Mucosa of descending colon (tissue), 3 donors: ENCODE measurements at regions not wholly inside any gene's neighbourhood (a gene's known extent, or its start where the extent isn't known, plus 50 kb on each side); places are given as distances from the start of the nearest gene placed in this dataset.

ENCODE experiments used
- ATAC-seq: fragments of 200-7000 bp; cut with Tn5 transposase; one replicate; pipeline ENCODE4 v1.9.1; 2020; ENCODE audit warnings: mild to moderate bottlenecking, moderate library complexity
- DNase-seq, 3 donors: peaks; one replicate each; pipeline ENCODE4 v3.0.0-alpha.2; 2020
- H3K36me3 ChIP-seq: fragments of 200-600 bp; one replicate; pipeline ENCODE4 v1.8.0; 2021; ENCODE audit warnings: low read depth, mild to moderate bottlenecking
- H3K4me1 ChIP-seq: fragments of 200-600 bp; one replicate; pipeline ENCODE4 v1.8.0; 2021; ENCODE audit warnings: low read depth, mild to moderate bottlenecking
- H3K4me3 ChIP-seq: fragments of 200-600 bp; one replicate; pipeline ENCODE4 v1.8.0; 2021; ENCODE audit warnings: mild to moderate bottlenecking
- H3K9me3 ChIP-seq: fragments of 200-600 bp; one replicate; pipeline ENCODE4 v1.8.0; 2021; ENCODE audit warnings: mild to moderate bottlenecking
- intact Hi-C, 2 donors: fragments of 100-400 bp; cut with DNase I in 1 of 2; cut with micrococcal nuclease in 1 of 2; formaldehyde crosslinking; loops; one replicate each; pipeline versions ENCODE4 v1.11.0 to v1.11.1; 2022; cut with DNase I, micrococcal nuclease
- TF ChIP-seq, protein P1 (sequence below): fragments of 200-600 bp; IDR thresholded peaks from one replicate; pipeline ENCODE4 v1.8.0; 2022; ENCODE audit warnings: antibody characterized with exemption, mild to moderate bottlenecking
- donor health status: DM: no; HTN: no; CAD: no; lungs with moderate emphysema.
- donor health status: DM: no; HTN: no; CAD: no.
- donor health status: DM: no; HTN: yes; CAD: no.

DNA sequence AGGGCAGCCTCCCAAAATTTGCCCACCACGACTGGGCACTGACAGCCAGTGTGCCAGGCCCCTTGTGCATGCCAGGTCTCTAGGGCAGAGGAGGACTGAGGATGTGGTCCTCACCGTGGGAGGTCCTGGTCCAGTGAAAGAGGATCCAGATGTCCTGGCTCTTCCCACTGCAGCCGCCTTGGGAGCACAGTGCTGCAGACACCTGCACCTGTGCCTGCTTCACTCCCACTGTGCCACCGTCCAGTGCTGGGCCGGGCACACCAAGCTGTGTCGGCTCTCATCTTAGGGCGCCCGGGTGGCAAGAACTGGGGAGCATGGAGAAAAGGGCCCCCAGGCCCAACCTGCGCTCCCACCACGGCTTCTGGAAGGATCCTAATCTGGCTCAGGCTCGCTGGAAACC lies 1147.1 kb downstream of the BRD1 start:
- Histone ChIP-seq H3K4me3 (no peak overlapping the region), H3K9me3 (no peaks in the 10 kb centered on the region), H3K36me3 (no peaks in the 10 kb centered on the region), H3K4me1 (no peaks in the 10 kb centered on the region)
- intact Hi-C loops, result no loop called here
- ATAC-seq (no peak), DNase-seq (no peak)
- TF ChIP-seq, protein P1, sequence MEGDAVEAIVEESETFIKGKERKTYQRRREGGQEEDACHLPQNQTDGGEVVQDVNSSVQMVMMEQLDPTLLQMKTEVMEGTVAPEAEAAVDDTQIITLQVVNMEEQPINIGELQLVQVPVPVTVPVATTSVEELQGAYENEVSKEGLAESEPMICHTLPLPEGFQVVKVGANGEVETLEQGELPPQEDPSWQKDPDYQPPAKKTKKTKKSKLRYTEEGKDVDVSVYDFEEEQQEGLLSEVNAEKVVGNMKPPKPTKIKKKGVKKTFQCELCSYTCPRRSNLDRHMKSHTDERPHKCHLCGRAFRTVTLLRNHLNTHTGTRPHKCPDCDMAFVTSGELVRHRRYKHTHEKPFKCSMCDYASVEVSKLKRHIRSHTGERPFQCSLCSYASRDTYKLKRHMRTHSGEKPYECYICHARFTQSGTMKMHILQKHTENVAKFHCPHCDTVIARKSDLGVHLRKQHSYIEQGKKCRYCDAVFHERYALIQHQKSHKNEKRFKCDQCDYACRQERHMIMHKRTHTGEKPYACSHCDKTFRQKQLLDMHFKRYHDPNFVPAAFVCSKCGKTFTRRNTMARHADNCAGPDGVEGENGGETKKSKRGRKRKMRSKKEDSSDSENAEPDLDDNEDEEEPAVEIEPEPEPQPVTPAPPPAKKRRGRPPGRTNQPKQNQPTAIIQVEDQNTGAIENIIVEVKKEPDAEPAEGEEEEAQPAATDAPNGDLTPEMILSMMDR, result no peak

DNA sequence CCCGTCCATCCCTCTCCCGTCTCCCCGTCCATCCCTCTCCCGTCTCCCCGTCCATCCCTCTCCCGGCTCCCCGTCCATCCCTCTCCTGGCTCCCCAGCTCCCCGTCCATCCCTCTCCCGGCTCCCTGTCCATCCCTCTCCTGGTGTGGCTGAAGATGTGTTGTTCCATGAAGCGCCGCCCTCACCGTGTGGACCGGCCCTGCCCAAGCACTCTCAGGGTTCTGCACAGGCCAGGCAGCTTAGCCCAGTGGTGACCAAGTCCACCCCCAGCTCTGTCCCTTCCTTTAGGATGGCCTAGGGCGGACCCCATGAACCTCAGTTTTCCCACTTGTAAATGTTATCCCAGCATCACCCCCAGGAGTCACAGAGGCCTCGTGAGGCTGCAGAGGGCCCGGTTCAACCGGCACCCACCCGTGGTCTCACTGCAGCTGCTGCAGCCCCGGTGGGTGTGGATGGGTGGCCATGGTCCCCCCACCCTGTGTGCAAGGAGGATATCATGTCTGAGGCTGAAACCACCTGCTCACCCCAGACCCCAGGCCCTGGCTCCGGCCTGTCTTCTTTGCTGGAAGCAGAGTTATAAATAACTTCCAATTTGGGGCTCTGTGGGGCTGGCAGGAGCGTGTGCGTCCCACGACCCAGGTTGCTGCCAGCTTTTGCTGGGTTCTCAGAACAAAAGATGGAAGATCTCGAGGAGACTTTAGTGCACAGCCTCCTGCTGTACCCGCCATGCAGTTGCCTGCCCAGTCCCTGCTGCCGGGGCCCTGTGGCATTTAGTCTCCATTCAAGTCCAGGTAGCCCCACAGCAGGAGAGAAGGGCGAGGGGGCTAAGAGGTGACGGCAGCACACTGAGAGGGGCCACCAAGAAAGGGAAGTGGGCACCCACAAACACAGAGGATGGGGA lies 1147.8 kb downstream of the BRD1 start:
- H3K4me1 ChIP-seq, result no peaks in the 10 kb centered on the region
- H3K36me3 ChIP-seq, result no peaks in the 10 kb centered on the region
- H3K9me3 ChIP-seq, result no peaks in the 10 kb centered on the region
- TF ChIP-seq, protein P1, result no peak
- H3K4me3 ChIP-seq, result no peak overlapping the region
- DNase-seq (no peak), ATAC-seq (no peak)
- intact Hi-C loops, result no loop called here

DNA sequence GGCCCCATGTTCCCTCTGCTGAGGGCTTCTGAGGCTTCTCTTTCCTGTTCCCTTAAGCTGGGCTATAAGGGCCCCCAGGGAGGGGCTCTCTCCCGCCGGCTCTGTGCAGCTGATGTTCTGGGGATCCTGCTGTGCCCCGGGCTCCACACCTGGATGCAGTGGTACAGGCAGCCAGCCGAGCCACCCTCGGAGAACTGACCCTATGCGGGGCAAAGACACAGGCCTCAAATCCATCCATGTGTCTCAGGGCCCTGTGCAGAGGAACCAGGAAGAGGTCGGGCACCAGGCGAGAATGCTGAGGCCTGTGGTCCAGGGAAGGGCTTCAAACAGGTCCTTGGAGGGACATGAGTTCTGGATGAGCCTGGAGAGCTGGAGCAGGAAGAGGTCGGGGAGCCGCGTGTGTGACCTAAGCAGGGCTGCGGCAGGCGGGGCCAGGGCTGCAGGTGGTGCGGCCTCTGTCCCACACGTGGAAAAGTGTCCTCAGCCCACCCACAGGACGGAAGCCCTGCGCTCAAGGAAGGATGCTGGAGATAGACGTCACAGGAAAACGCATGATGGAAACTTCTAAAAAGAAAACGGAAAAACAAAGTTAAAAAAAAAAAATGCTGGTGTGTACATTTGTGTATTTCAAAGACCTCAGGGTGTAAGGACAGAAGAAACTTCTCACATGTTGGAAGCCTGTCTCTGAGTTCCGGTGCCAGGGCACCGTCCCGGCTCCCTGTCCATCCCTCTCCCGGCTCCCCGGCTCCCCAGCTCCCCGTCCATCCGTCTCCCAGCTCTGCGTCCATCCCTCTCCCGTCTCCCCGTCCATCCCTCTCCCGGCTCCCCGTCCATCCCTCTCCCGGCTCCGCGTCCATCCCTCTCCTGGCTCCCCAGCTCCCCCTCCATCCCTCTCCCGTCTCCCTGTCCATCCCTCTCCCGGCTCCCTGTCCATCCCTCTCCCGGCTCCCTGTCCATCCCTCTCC lies 1149.2 kb downstream of the BRD1 start:
- intact Hi-C loops, result no loop called here

DNA sequence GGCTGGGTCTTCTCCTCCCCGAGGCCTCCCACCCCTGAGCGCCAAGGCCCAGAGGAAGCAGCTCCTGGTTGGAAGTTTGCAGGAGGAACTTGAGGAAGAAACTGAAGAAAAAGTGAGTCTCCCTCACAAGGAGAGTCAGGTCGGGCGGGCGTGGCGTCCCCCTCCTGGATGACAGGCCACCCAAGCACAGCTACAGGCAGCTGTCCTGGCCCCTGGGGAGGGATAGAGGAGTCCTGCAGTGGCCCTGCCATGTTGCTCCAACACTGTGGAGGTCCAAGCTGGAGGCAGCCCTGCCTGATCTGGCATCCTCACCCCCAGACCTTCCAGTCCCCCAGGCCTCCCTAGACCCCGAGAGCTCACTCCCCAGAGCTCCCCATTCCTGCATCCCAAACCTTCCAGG lies 1150.1 kb downstream of the BRD1 start:
- intact Hi-C loops, result no loop called here
- DNase-seq (no peak), ATAC-seq (no peak)
- no peak overlapping the region for H3K4me3 ChIP-seq
- TF ChIP-seq, protein P1, result no peak
- H3K4me1 ChIP-seq, result no peaks in the 10 kb centered on the region
- no peaks in the 10 kb centered on the region for H3K36me3 ChIP-seq
- peaks cover 4% of the 10 kb centered on the region for H3K9me3 ChIP-seq

More for the DNA sequence above, 1149.2 kb downstream of the BRD1 start:
- no peak overlapping the region for H3K4me3 ChIP-seq
- TF ChIP-seq, protein P1, result no peak
- DNase-seq, result no peak
- ATAC-seq, result no peak
- H3K36me3 ChIP-seq, result no peaks in the 10 kb centered on the region
- H3K9me3 ChIP-seq, result no peaks in the 10 kb centered on the region
- H3K4me1 ChIP-seq, result no peaks in the 10 kb centered on the region

DNA sequence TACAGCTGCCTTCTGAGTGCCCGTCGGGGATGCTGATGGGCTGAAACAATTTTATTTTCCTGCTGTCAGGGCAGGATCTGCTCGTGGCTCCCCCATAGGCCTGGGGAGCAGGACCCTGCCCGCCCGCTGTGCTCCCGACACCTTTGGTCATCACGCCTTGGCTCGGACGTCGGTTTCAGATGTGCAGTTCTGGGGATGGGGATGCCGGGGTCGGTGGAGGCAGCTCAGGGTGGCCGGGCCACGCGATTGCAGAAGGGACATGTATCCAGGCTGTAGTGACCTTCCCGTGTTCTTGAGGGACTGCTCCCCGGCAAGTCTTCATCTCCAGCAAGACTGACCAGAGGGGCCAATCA lies 1150.5 kb downstream of the BRD1 start:
- no peaks in the 10 kb centered on the region for H3K4me1 ChIP-seq
- H3K9me3 ChIP-seq, result peaks cover 8% of the 10 kb centered on the region
- ATAC-seq (no peak), DNase-seq (no peak)
- TF ChIP-seq, protein P1, result no peak
- intact Hi-C loops, result no loop called here
- no peaks in the 10 kb centered on the region for H3K36me3 ChIP-seq
- H3K4me3 ChIP-seq, result no peak overlapping the region
